ENCODE measurements at regions not wholly inside any gene's neighbourhood (a gene's known extent, or its start where the extent isn't known, plus 50 kb on each side); places are given as distances from the start of the nearest gene placed in this dataset.

GRCh38 chr10:85152496-85152895 lies 824.1 kb downstream of the CCSER2 start:
- H3K27ac Mint-ChIP-seq, result no peak overlapping the region; a peak in 1 of 7 replicates

More at GRCh38 chr10:85152496-85152895, 824.1 kb downstream of the CCSER2 start:
- no peak overlapping the region for H3K14ac ChIP-seq (ENCODE audit: insufficient read depth, low read length)
- no peak overlapping the region for H2BK15ac ChIP-seq (ENCODE audit: low read depth, low read length)
- no peak overlapping the region for H4K5ac ChIP-seq (ENCODE audit: insufficient read length, low read depth, low read length)
- H3K79me2 ChIP-seq (ENCODE audit: insufficient read depth, low read length), result no peaks in the 10 kb centered on the region
- no peak for TF ChIP-seq CTCF (conservative IDR thresholded peaks at IDR 0.05)
- H2BK5ac ChIP-seq (ENCODE audit: insufficient read length, low read length), result no peak overlapping the region
- no peak for DNase-seq
- H3K27me3 ChIP-seq (ENCODE audit: insufficient read depth, low read length), result no peaks in the 10 kb centered on the region
- no peak overlapping the region for H3K18ac ChIP-seq (ENCODE audit: insufficient read length, low read depth, low read length)
- H4K20me1 ChIP-seq (ENCODE audit: control insufficient read depth, insufficient read depth, insufficient read length), result no peaks in the 10 kb centered on the region
- no peak overlapping the region for H4K91ac ChIP-seq (ENCODE audit: insufficient read length, low read depth, low read length)
- no peak overlapping the region for H3K4ac ChIP-seq (ENCODE audit: low read depth, low read length)
- no peak overlapping the region for H3K9ac ChIP-seq (ENCODE audit: extremely low read depth, insufficient read length, low read length)
- no peak overlapping the region for H3K4me2 ChIP-seq (ENCODE audit: insufficient read depth, insufficient read length, low read length)
- no peak overlapping the region for H3K27ac ChIP-seq (ENCODE audit: insufficient read length, low read depth, low read length)
- peaks cover 13% of the 10 kb centered on the region for H3K27me3 Mint-ChIP-seq (ENCODE audit: low read depth)
- H3K36me3 Mint-ChIP-seq (ENCODE audit: insufficient read depth in 1 of 3, low read depth in 3 of 3), result no peaks in the 10 kb centered on the region
- no peaks in the 10 kb centered on the region for H3K79me1 ChIP-seq (ENCODE audit: insufficient read depth, low read depth, low read length, poor library complexity, severe bottlenecking)
- no peak overlapping the region for H2BK20ac ChIP-seq (ENCODE audit: low read depth, low read length, poor library complexity, severe bottlenecking)
- H2BK12ac ChIP-seq (ENCODE audit: insufficient read length, low read depth, low read length), result no peak overlapping the region
- no peak overlapping the region for H2AK5ac ChIP-seq (ENCODE audit: insufficient read length, low read length)
- no peak overlapping the region for H3K4me3 Mint-ChIP-seq
- no peak overlapping the region for H3K23ac ChIP-seq (ENCODE audit: insufficient read length, low read depth, low read length)
- no peak overlapping the region for H3T11ph ChIP-seq (ENCODE audit: low read length)
- H3K23me2 ChIP-seq (ENCODE audit: insufficient read length, low read depth, low read length, poor library complexity, severe bottlenecking), result no peaks in the 10 kb centered on the region
- no peak overlapping the region for H2AFZ ChIP-seq (ENCODE audit: low read length)
- H3K56ac ChIP-seq (ENCODE audit: insufficient read length, low read depth, low read length), result no peak overlapping the region
- no peak overlapping the region for H2BK120ac ChIP-seq (ENCODE audit: low read depth, low read length, poor library complexity, severe bottlenecking)
- no peaks in the 10 kb centered on the region for H3K9me3 Mint-ChIP-seq
- no peaks in the 10 kb centered on the region; the same call in 1 of the 2 replicates for H3K4me1 ChIP-seq (ENCODE audit: insufficient read depth, low read length)
- no peaks in the 10 kb centered on the region for H3K9me3 ChIP-seq (ENCODE audit: control insufficient read depth, low read depth, low read length)
- peaks cover 54 to 55% of the 10 kb centered on the region in 2 experiments for H3K4me1 Mint-ChIP-seq
- WGBS (ENCODE audit: extremely low coverage, insufficient read length, low lambda C conversion rate), result no CpG with 5 or more reads among the region's 3 CpGs
- no peak overlapping the region for H4K8ac ChIP-seq (replicated peaks; ENCODE audit: insufficient read length, low read depth, low read length)

All from H9 (cell line).